ENCODE measurements at regions not wholly inside any gene's neighbourhood (a gene's known extent, or its start where the extent isn't known, plus 50 kb on each side); places are given as distances from the start of the nearest gene placed in this dataset.

- Histone ChIP-seq H3K4me3 (no peak overlapping the region), H3K36me3 (no peaks in the 10 kb centered on the region), H3K4me1 (peaks cover 30% of the 10 kb centered on the region), H3K27me3 (ENCODE audit: low read depth) (no peaks in the 10 kb centered on the region), H3K27ac (replicated peaks) (peak overlapping the region; percentile 69), H3K9me3 (replicated peaks) (no peaks in the 10 kb centered on the region)
- intact Hi-C loops (cut with micrococcal nuclease) = no loop called here
- no peak for TF ChIP-seq CTCF (IDR thresholded peaks at IDR 0.05; ENCODE audit: borderline replicate concordance)
- no peak for DNase-seq
Observed at GRCh38 chr4:123784626-123785025, 388.0 kb downstream of the SPRY1 start.

GRCh38 chr4:123785538-123785937 lies 388.9 kb downstream of the SPRY1 start:
- Histone ChIP-seq H3K4me3 (no peak overlapping the region), H3K4me1 (peaks cover 30% of the 10 kb centered on the region)
- TF ChIP-seq CTCF (IDR thresholded peaks at IDR 0.05; ENCODE audit: borderline replicate concordance) = no peak

GRCh38 chr4:123786163-123786915 lies 389.7 kb downstream of the SPRY1 start:
- Histone ChIP-seq H3K4me1 (peaks cover 30% of the 10 kb centered on the region), H3K4me3 (no peak overlapping the region), H3K36me3 (no peaks in the 10 kb centered on the region), H3K27ac (replicated peaks) (peak overlapping the region; percentile 69), H3K9me3 (replicated peaks) (no peaks in the 10 kb centered on the region), H3K27me3 (ENCODE audit: low read depth) (no peaks in the 10 kb centered on the region)
- DNase-seq = no peak
- intact Hi-C loops (cut with micrococcal nuclease) = no loop called here
- TF ChIP-seq CTCF (IDR thresholded peaks at IDR 0.05; ENCODE audit: borderline replicate concordance) = no peak

More at GRCh38 chr4:123785538-123785937, 388.9 kb downstream of the SPRY1 start:
- DNase-seq = peak; percentile 52
- Histone ChIP-seq H3K27me3 (ENCODE audit: low read depth) (no peaks in the 10 kb centered on the region), H3K27ac (replicated peaks) (peak overlapping the region; percentile 69), H3K9me3 (replicated peaks) (no peaks in the 10 kb centered on the region), H3K36me3 (no peaks in the 10 kb centered on the region)
- intact Hi-C loops (cut with micrococcal nuclease) = no loop called here

- Histone ChIP-seq H3K27me3 (ENCODE audit: low read depth) (no peaks in the 10 kb centered on the region), H3K4me1 (peaks cover 30% of the 10 kb centered on the region), H3K36me3 (no peaks in the 10 kb centered on the region), H3K4me3 (no peak overlapping the region), H3K9me3 (replicated peaks) (no peaks in the 10 kb centered on the region), H3K27ac (replicated peaks) (peak overlapping the region; percentile 69)
- TF ChIP-seq CTCF (IDR thresholded peaks at IDR 0.05; ENCODE audit: borderline replicate concordance) = no peak
- DNase-seq = peak; percentile 60
- intact Hi-C loops (cut with micrococcal nuclease) = no loop called here
Observed at GRCh38 chr4:123786920-123787319, 390.3 kb downstream of the SPRY1 start.

GRCh38 chr4:123787512-123788080 lies 391.0 kb downstream of the SPRY1 start:
- Histone ChIP-seq H3K36me3 (no peaks in the 10 kb centered on the region), H3K4me1 (peaks cover 30% of the 10 kb centered on the region), H3K4me3 (no peak overlapping the region), H3K27me3 (ENCODE audit: low read depth) (no peaks in the 10 kb centered on the region), H3K27ac (replicated peaks) (peak overlapping the region; percentile 69), H3K9me3 (replicated peaks) (peaks cover 2% of the 10 kb centered on the region)
- DNase-seq = no peak
- no peak for TF ChIP-seq CTCF (IDR thresholded peaks at IDR 0.05; ENCODE audit: borderline replicate concordance)
- intact Hi-C loops (cut with micrococcal nuclease) = no loop called here

Data from left ventricle myocardium inferior (tissue), 1 donor.